Prostate gland (tissue), 2 donors: ENCODE measurements at regions not wholly inside any gene's neighbourhood (a gene's known extent, or its start where the extent isn't known, plus 50 kb on each side); places are given as distances from the start of the nearest gene placed in this dataset.

Experiments
- DNase-seq: peaks from one replicate; pipeline ENCODE4 v3.0.0-alpha.2; 2019; ENCODE audit warnings: low spot score
- H3K27ac ChIP-seq, 2 donors: fragments of 200-600 bp; sonication (generic); 2 replicates each; pipeline ENCODE4 v1.5.1; 2017 to 2019
- H3K27me3 ChIP-seq: fragments of 200-600 bp; sonication (generic); replicated peaks from 2 replicates; pipeline ENCODE4 v1.5.1; 2019; ENCODE audit not compliant: insufficient read depth
- H3K36me3 ChIP-seq, 2 donors: fragments of 200-600 bp; sonication (generic); 1 replicate in 1 of 2; 2 replicates in 1 of 2; pipeline versions ENCODE4 v1.5.1 to v1.8.1; 2017 to 2019
- H3K4me1 ChIP-seq: fragments of 200-600 bp; sonication (generic); replicated peaks from 2 replicates; pipeline ENCODE4 v1.5.1; 2019
- H3K4me3 ChIP-seq, 2 donors: fragments of 200-600 bp; sonication (generic); 2 replicates each; pipeline ENCODE4 v1.5.1; 2017 to 2019
- H3K9me3 ChIP-seq: fragments of 200-600 bp; sonication (generic); 2 replicates; pipeline ENCODE4 v1.5.1; 2017
- POLR2A ChIP-seq: fragments of 450-650 bp; IDR thresholded peaks from one replicate; pipeline ENCODE4 v1.6.1; 2016; ENCODE audit warnings: antibody characterized with exemption, mild to moderate bottlenecking
- POLR2AphosphoS5 ChIP-seq: sonication (generic); formaldehyde crosslinking; IDR thresholded peaks from one replicate; pipeline ENCODE4 v1.6.1; 2017; ENCODE audit warnings: antibody characterized with exemption
- WGBS: methylation state at CpG from one replicate; pipeline ENCODE4 v1.1.5; 2018; 5-methylcytosine and 5-hydroxymethylcytosine counted together
- intact Hi-C: fragments of 100-400 bp; cut with DNase I; formaldehyde crosslinking; loops from one replicate; pipeline ENCODE4 v1.14.2; 2022
- TF ChIP-seq, protein P1 (sequence below), 4 experiments: fragments of 200-600 bp in 2 of 4; fragments of 450-650 bp in 2 of 4; sonication (generic) in 2 of 4; IDR thresholded peaks; 1 replicate in 3 of 4; 2 replicates in 1 of 4; pipeline ENCODE4 v1.5.1; 2016 to 2019; ENCODE audit warnings: antibody characterized with exemption in 4 of 4, mild to moderate bottlenecking in 2 of 4, moderate library complexity in 2 of 4

DNA sequence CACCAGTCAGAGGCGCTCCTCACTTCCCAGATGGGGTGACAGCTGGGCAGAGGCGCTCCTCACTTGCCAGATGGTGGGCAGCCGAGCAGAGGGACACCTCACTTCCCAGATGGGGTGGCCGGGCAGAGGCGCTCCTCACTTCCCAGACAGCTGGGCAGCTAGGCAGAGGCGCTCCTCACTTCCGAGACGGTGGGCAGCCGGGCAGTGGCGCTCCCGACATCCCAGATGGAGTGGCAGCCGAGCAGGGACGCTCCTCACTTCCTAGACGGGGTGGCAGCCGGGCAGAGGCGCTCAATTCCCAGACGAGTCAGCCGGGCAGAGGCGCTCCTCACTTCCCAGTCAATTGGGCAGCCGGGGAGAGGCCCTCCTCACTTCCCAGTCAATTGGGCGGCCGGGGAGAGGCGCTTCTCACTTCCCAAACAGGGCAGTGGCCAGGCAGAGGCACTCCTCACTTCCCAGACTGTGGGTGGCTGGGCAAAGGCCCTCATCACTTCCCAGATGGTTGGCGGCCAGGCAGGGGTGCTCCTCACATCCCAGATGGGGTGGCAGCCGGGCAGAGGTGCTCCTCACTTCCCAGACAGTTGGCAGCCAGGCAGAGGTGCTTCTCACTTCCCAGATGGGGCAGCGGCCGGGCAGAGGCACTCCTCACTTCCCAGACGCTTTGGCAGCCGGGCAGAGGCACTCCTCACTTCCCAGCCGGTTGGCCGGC is 143.8 kb upstream of the ARID2 start:
- Histone ChIP-seq H3K4me1 (no peaks in the 10 kb centered on the region), H3K9me3 (no peaks in the 10 kb centered on the region), H3K27me3 (no peaks in the 10 kb centered on the region), H3K4me3 (no peak overlapping the region), H3K36me3 (no peaks in the 10 kb centered on the region), H3K27ac (no peak overlapping the region)
- WGBS, result 95% methylated on average over 30 of the region's 31 CpGs
- no peak for DNase-seq
- intact Hi-C loops, result no loop called here
- TF ChIP-seq POLR2A (no peak), POLR2AphosphoS5 (no peak)
- TF ChIP-seq, protein P1, sequence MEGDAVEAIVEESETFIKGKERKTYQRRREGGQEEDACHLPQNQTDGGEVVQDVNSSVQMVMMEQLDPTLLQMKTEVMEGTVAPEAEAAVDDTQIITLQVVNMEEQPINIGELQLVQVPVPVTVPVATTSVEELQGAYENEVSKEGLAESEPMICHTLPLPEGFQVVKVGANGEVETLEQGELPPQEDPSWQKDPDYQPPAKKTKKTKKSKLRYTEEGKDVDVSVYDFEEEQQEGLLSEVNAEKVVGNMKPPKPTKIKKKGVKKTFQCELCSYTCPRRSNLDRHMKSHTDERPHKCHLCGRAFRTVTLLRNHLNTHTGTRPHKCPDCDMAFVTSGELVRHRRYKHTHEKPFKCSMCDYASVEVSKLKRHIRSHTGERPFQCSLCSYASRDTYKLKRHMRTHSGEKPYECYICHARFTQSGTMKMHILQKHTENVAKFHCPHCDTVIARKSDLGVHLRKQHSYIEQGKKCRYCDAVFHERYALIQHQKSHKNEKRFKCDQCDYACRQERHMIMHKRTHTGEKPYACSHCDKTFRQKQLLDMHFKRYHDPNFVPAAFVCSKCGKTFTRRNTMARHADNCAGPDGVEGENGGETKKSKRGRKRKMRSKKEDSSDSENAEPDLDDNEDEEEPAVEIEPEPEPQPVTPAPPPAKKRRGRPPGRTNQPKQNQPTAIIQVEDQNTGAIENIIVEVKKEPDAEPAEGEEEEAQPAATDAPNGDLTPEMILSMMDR (IDR thresholded peaks at IDR 0.05), result no peak

DNA sequence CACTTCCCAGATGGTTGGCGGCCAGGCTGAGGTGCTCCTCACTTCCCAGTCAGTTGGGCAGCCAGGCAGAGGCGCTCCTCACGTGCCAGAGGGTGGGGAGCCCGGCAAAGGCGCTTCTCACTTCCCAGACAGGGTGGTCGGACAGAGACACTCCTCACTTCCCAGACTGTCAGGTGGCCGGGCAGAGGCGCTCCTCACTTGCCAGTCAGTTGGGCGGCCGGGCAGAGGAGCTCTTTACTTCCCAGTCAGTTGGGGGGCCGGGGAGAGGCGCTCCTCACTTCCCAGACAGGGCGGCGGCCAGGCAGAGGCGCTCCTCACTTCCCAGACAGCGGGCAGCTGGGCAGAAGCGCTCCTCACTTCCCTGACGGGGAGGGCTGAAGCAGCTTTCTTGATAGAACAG is 143.0 kb upstream of the ARID2 start:
- Histone ChIP-seq H3K4me3 (no peak overlapping the region), H3K9me3 (no peaks in the 10 kb centered on the region), H3K36me3 (no peaks in the 10 kb centered on the region), H3K4me1 (no peaks in the 10 kb centered on the region), H3K27me3 (no peaks in the 10 kb centered on the region), H3K27ac (no peak overlapping the region)
- intact Hi-C loops, result no loop called here
- DNase-seq, result no peak
- TF ChIP-seq POLR2A, result no peak
- TF ChIP-seq POLR2AphosphoS5, result no peak
- TF ChIP-seq, protein P1 (IDR thresholded peaks at IDR 0.05), result no peak
- WGBS, result 92% methylated on average over 18 of the region's 18 CpGs

DNA sequence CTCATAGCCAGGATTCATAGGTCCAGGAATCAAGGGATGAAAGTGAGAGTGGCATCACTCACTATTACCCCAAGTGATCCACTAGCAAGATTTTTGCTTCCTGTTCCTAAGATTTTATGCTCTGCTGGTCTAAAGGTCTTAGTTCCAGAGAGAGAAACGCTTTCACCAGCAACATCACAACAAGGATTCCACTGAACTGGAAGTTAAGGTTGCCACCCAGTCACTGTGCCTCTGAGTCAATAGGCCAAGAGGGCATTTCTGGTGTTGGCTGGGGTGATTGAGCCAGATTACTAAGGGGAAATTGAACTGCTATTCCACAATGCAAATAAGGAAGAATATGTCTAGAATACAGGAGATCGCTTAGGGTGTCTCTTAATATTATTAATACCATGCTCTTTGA is 142.5 kb upstream of the ARID2 start:
- Histone ChIP-seq H3K4me3 (no peak overlapping the region), H3K27me3 (no peaks in the 10 kb centered on the region)
- 98% methylated on average over 2 of the region's 2 CpGs for WGBS

DNA sequence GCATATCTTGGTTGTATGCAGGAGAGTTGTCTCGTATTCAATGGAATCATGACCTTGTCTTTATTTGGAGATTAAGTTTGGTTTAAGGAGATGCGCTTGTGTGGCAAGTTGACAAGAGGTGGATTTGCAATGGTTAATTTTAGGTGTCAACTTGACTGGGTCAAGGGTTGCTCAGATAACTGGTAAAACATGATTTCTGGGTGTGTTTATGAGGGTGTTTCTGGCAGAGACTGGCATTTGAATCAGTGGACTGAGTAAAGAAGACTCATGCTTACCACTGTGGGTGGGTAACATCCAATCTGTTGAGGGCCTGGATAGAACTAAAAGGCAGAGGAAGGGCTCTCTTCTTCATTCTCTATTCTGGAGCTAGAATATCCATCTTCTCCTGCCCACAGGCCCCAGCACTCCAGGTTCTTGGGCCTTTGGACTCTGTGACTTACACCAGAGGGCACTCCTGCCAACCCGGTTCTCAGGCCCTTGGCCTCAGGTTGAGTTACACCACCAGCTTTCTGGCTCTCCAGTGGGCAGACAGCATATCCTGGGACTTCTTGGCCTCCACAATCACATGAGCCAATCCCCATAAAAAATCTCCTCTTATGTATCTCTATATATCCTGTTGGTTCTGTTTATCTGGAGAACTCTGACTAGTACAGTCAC is 141.5 kb upstream of the ARID2 start:
- Histone ChIP-seq H3K4me1 (no peaks in the 10 kb centered on the region), H3K36me3 (no peaks in the 10 kb centered on the region), H3K27me3 (no peaks in the 10 kb centered on the region), H3K9me3 (no peaks in the 10 kb centered on the region), H3K4me3 (no peak overlapping the region), H3K27ac (no peak overlapping the region)
- intact Hi-C loops, result no loop called here
- 95% methylated on average over 3 of the region's 3 CpGs for WGBS
- no peak for TF ChIP-seq POLR2AphosphoS5
- no peak for TF ChIP-seq POLR2A
- TF ChIP-seq, protein P1 (IDR thresholded peaks at IDR 0.05), result no peak
- no peak for DNase-seq

More for the DNA sequence above, 142.5 kb upstream of the ARID2 start:
- H3K9me3 ChIP-seq, result no peaks in the 10 kb centered on the region
- H3K27ac ChIP-seq, result no peak overlapping the region
- H3K36me3 ChIP-seq, result no peaks in the 10 kb centered on the region
- H3K4me1 ChIP-seq, result no peaks in the 10 kb centered on the region
- no peak for DNase-seq
- intact Hi-C loops, result no loop called here
- TF ChIP-seq POLR2AphosphoS5 (no peak), POLR2A (no peak)
- TF ChIP-seq, protein P1 (IDR thresholded peaks at IDR 0.05), result no peak

DNA sequence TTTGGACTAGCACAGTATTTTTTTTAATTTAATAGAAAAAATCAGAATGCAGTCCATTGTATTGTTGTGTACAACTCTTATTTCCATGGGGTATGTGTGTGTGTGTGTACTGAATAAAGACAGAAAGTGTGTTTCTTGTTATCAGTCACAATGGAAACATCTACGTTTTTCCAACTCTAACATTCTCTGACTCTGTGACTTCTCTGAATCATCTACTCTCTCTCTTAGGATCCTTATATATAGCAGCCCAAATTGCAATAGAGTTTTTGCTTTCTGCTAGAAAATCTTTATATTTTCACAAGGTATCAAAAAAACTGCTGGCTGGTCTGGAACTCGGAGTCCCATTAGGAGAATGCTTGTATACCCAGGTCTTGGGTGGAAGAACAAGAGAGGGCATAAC is 138.9 kb upstream of the ARID2 start:
- WGBS, result 75% methylated on average over 2 of the region's 2 CpGs
- H3K27me3 ChIP-seq, result no peaks in the 10 kb centered on the region
- H3K4me1 ChIP-seq, result no peaks in the 10 kb centered on the region
- H3K9me3 ChIP-seq, result no peaks in the 10 kb centered on the region
- no peaks in the 10 kb centered on the region for H3K36me3 ChIP-seq
- no peak for DNase-seq
- intact Hi-C loops, result no loop called here
- H3K4me3 ChIP-seq, result no peak overlapping the region
- TF ChIP-seq POLR2AphosphoS5 (no peak), POLR2A (no peak)
- TF ChIP-seq, protein P1 (IDR thresholded peaks at IDR 0.05), result no peak
- H3K27ac ChIP-seq, result no peak overlapping the region
